K562 (cell line): ENCODE measurements at regions not wholly inside any gene's neighbourhood (a gene's known extent, or its start where the extent isn't known, plus 50 kb on each side); places are given as distances from the start of the nearest gene placed in this dataset.

Experiments used
- ATAC-seq: fragments of 200-7000 bp; cut with Tn5 transposase; 3 replicates; pipeline ENCODE4 v1.9.1; 2020; ENCODE audit warnings: moderate library complexity
- BruUV-seq: library from RNA; stranded (reverse); fragments of 400-500 nt; replicated peaks from 2 replicates; lab custom pipeline; 2021; lab: Mats Ljungman, UMichigan
- CTCF ChIA-PET: fragments of 300-600 bp; formaldehyde crosslinking; extraction: SDS; loops from one replicate; lab custom pipeline; 2021; ENCODE audit warnings: low intra/inter-chr PET ratio; lab: Yijun Ruan, JAX
- POLR2A ChIA-PET: fragments of 300-600, 350-650 bp; sonication (Branson Sonifier 250); formaldehyde crosslinking; extraction: SDS; loops from one replicate; lab custom pipeline; 2021; ENCODE audit warnings: antibody characterized with exemption, inconsistent platforms; lab: Yijun Ruan, JAX
- DNase-seq, 4 experiments: peaks; one replicate each; pipeline versions ENCODE4 v3.0.0 to v3.0.0-alpha.2; 2011 to 2018; ENCODE audit warnings: low spot score in 3 of 4, mixed read lengths in 3 of 4; ENCODE audit errors: extremely low read depth in 1 of 4
- FAIRE-seq: peaks from 2 replicates; lab custom pipeline; 2011; peaks lifted over from hg19 to GRCh38; lab: Jason Lieb, UNC
- H2AFZ ChIP-seq: 2 replicates; pipeline ENCODE4 v1.6.0; 2011; ENCODE audit warnings: low read depth, low read length, control low read depth, inconsistent platforms
- H3K27ac ChIP-seq: fragments of 200-600 bp; 3 replicates; pipeline ENCODE4 v1.8.0; 2011; ENCODE audit warnings: low read depth, mild to moderate bottlenecking, control low read depth, inconsistent platforms, low read length, moderate library complexity, mixed read lengths; ENCODE audit errors: extremely low read depth
- H3K27me3 ChIP-seq, 2 experiments: fragments of 300-600 bp in 1 of 2; 2 replicates in 1 of 2; 3 replicates in 1 of 2; pipeline versions ENCODE4 v1.6.0 to v1.8.0; 2011; ENCODE audit warnings: inconsistent platforms in 2 of 2, low read length in 2 of 2, mild to moderate bottlenecking in 1 of 2, mixed read lengths in 1 of 2, moderate library complexity in 1 of 2; ENCODE audit not compliant: control insufficient read depth in 2 of 2, insufficient read depth in 2 of 2
- H3K36me3 ChIP-seq: fragments of 300-600 bp; 3 replicates; pipeline ENCODE4 v1.8.0; 2011; ENCODE audit warnings: mild to moderate bottlenecking, low read length, inconsistent platforms; ENCODE audit not compliant: control insufficient read depth, insufficient read depth
- H3K4me1 ChIP-seq, 2 experiments: fragments of 200-600 bp in 1 of 2; replicated peaks in 1 of 2; 2 replicates in 1 of 2; 3 replicates in 1 of 2; pipeline versions ENCODE4 v1.5.1 to v1.8.0; 2011; ENCODE audit warnings: inconsistent platforms in 2 of 2, low read length in 2 of 2, mild to moderate bottlenecking in 1 of 2, mixed read lengths in 1 of 2, moderate library complexity in 1 of 2; ENCODE audit not compliant: control insufficient read depth in 2 of 2, insufficient read depth in 2 of 2
- H3K4me2 ChIP-seq: 2 replicates; pipeline ENCODE4 v1.6.1; 2011; ENCODE audit warnings: low read length, control low read depth, inconsistent platforms, mixed read lengths; ENCODE audit not compliant: insufficient read depth
- H3K4me3 ChIP-seq: fragments of 200-600 bp; sonication (generic), shearing (Covaris generic); 2 replicates; pipeline ENCODE4 v1.5.1; 2016; ENCODE audit warnings: control low read depth, inconsistent platforms
- H3K79me2 ChIP-seq: fragments of 200-600 bp; 3 replicates; pipeline ENCODE4 v1.8.0; 2011; ENCODE audit warnings: low read length, inconsistent platforms; ENCODE audit not compliant: control insufficient read depth, insufficient read depth
- H3K9ac ChIP-seq, 2 experiments: 2 replicates each; pipeline versions ENCODE4 v1.6.0 to v1.6.1; 2011; ENCODE audit warnings: low read depth in 2 of 2, low read length in 2 of 2, control low read depth in 1 of 2, inconsistent platforms in 1 of 2, mild to moderate bottlenecking in 1 of 2, mixed read lengths in 1 of 2; ENCODE audit not compliant: insufficient read depth in 1 of 2
- H3K9me1 ChIP-seq: one replicate; pipeline ENCODE4 v1.6.0; 2011; ENCODE audit warnings: inconsistent platforms, mild to moderate bottlenecking, low read length, moderate library complexity; ENCODE audit not compliant: control insufficient read depth, insufficient read depth
- H3K9me3 ChIP-seq: replicated peaks from 2 replicates; pipeline ENCODE4 v1.5.1; 2011; ENCODE audit warnings: low read depth, low read length, inconsistent platforms; ENCODE audit not compliant: control insufficient read depth, insufficient read depth
- H4K20me1 ChIP-seq: replicated peaks from 2 replicates; pipeline ENCODE4 v1.6.1; 2011; ENCODE audit warnings: low read length, inconsistent platforms, mixed read lengths; ENCODE audit not compliant: control insufficient read depth, insufficient read depth
- BRD9 ChIP-seq: fragments of 450-650 bp; IDR thresholded peaks from 2 replicates; pipeline ENCODE4 v1.6.1; 2018; ENCODE audit warnings: low read depth; ENCODE audit not compliant: partially characterized antibody
- FOS ChIP-seq: IDR thresholded peaks from 3 replicates; pipeline ENCODE4 v1.6.1; 2011; ENCODE audit not compliant: insufficient read length; ENCODE audit errors: extremely low read depth
- GTF2B ChIP-seq: IDR thresholded peaks from 2 replicates; pipeline ENCODE4 v1.6.1; 2011; ENCODE audit not compliant: insufficient read length; ENCODE audit errors: extremely low read depth
- IFI16 ChIP-seq: fragments of 250-450 bp; sonication (Bioruptor Pico); IDR thresholded peaks from 2 replicates; pipeline ENCODE4 v2.1.2; 2022; ENCODE audit warnings: mild to moderate bottlenecking, inconsistent platforms
- MTA1 ChIP-seq: fragments of 450-650 bp; IDR thresholded peaks from 2 replicates; pipeline ENCODE4 v1.6.1; 2017; ENCODE audit warnings: borderline replicate concordance
- NFYB ChIP-seq: IDR thresholded peaks from 2 replicates; pipeline ENCODE4 v1.6.1; 2011; ENCODE audit warnings: mild to moderate bottlenecking, moderate library complexity; ENCODE audit not compliant: insufficient read length; ENCODE audit errors: extremely low read depth
- RBM25 ChIP-seq: fragments of 200-400 bp; formaldehyde crosslinking; IDR thresholded peaks from 2 replicates; pipeline ENCODE4 v1.6.1; 2018; ENCODE audit warnings: low read length, low read depth, moderate library complexity; ENCODE audit not compliant: severe bottlenecking
- SPI1 ChIP-seq: IDR thresholded peaks from 2 replicates; pipeline ENCODE4 v1.6.1; 2011; ENCODE audit warnings: low read depth, low read length, control low read depth, borderline replicate concordance
- TAF7 ChIP-seq: fragments of 450-650 bp; IDR thresholded peaks from 2 replicates; pipeline ENCODE4 v1.6.1; 2016; ENCODE audit warnings: missing genetic modification characterization, missing compliant biosample characterization
- TSHZ1 ChIP-seq: fragments of 250-450 bp; sonication (Bioruptor Pico); IDR thresholded peaks from 2 replicates; pipeline ENCODE4 v1.4.0; 2020; ENCODE audit warnings: mild to moderate bottlenecking, moderate library complexity
- ZNF408 ChIP-seq: fragments of 250-450 bp; sonication (Bioruptor Pico); IDR thresholded peaks from 2 replicates; pipeline ENCODE4 v1.4.0; 2020; ENCODE audit warnings: low read depth, mild to moderate bottlenecking, moderate library complexity
- ZNF449 ChIP-seq: fragments of 250-450 bp; sonication (Bioruptor Pico); IDR thresholded peaks from 2 replicates; pipeline ENCODE4 v1.8.0; 2022; ENCODE audit warnings: moderate library complexity, mild to moderate bottlenecking, inconsistent platforms
- WGBS: fragments of 100-300 bp; shearing (Covaris generic); methylation state at CpG from one replicate; pipeline ENCODE4 v1.1.6; 2016; ENCODE audit warnings: low coverage, mixed read lengths; ENCODE audit not compliant: insufficient coverage; ENCODE audit errors: missing lambda C conversion rate; 5-methylcytosine and 5-hydroxymethylcytosine counted together
- in situ Hi-C: fragments of 300-500 bp; cut with MboI; formaldehyde crosslinking; loops from 4 replicates; pipeline ENCODE4 v1.15.0; 2018; ENCODE audit warnings: inconsistent platforms, mixed read lengths
- intact Hi-C: fragments of 100-400 bp; cut with micrococcal nuclease; formaldehyde crosslinking; loops from 2 replicates; pipeline ENCODE4 v1.14.2; 2022

- no peak overlapping the region for H2AFZ ChIP-seq
- POLR2A ChIA-PET: no interaction called here
- DNase-seq: peak in 1 of 4 experiments; percentile 8
- H3K9me3 ChIP-seq: no peaks in the 10 kb centered on the region
- no peak overlapping the region for H3K27ac ChIP-seq
- no peak for TF ChIP-seq BRD9
- no peak for TF ChIP-seq GTF2B
- TF ChIP-seq TSHZ1: no peak
- peak; percentile 88 for TF ChIP-seq SPI1
- TF ChIP-seq ZNF408 (CRISPR knock-in tag): no peak
- peak; percentile 3 for TF ChIP-seq FOS
- TF ChIP-seq MTA1: no peak
- no peak for TF ChIP-seq IFI16 (CRISPR knock-in tag)
- TF ChIP-seq NFYB: peak; percentile 59
- no peak for TF ChIP-seq TAF7
- TF ChIP-seq ZNF449 (CRISPR knock-in tag): no peak
- peak; percentile 37 for TF ChIP-seq RBM25
- no peaks in the 10 kb centered on the region for H3K79me2 ChIP-seq
- peaks cover 0 to 6% of the 10 kb centered on the region in 2 experiments; a peak in 2 of 5 replicates for H3K27me3 ChIP-seq
- peak; percentile 54 for FAIRE-seq
- BruUV-seq: no TSS peak
- peaks cover 0 to 16% of the 10 kb centered on the region in 2 experiments; a peak in 2 of 5 replicates for H3K4me1 ChIP-seq
- no peak overlapping the region for H3K4me2 ChIP-seq
- ATAC-seq: peak; percentile 59
- intact Hi-C loops (no loop called here), in situ Hi-C loops (no loop called here)
- H3K4me3 ChIP-seq: no peak overlapping the region
- CTCF ChIA-PET: no interaction called here
- no peaks in the 10 kb centered on the region for H4K20me1 ChIP-seq
- no peaks in the 10 kb centered on the region for H3K9me1 ChIP-seq
- 11% methylated on average over 3 of the region's 3 CpGs for WGBS
- no peak overlapping the region for H3K9ac ChIP-seq
- no peaks in the 10 kb centered on the region for H3K36me3 ChIP-seq
These were observed 93.1 kb downstream of the WTIP start for GRCh38 chr19:34574704-34575103.
